ENCODE measurements at regions not wholly inside any gene's neighbourhood (a gene's known extent, or its start where the extent isn't known, plus 50 kb on each side); places are given as distances from the start of the nearest gene placed in this dataset.

DNA sequence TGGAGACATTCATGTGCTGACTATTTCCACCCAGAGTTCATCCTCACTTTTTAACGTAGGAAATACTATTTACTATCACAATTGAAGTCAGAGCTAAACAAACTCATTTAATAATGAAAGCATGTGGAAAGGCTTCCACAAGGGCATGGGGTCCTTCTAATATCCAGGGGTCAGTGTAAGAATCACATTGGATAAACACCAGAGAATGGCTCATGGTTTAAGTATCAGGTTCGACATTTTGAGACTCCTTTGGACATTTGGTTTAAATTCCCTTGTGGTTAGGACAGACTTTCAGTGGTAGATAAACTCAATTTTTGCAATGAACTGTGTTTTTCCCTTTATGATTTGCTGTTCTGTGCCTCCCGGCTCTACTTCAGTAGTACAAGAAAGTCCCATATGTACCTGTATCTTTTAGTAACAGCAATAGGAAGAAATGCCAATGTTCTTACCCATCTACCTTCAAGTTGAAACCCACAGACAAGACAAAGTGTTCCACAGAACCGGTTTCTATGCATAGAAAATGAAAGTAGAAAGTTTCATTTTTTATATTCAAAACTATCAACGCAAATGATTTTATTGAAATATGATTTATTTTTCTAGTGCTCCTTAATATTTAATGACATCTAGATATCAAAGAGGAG, 589.0 kb upstream of the FAM241A start:
- DNase-seq (ENCODE audit: low read depth in 3 of 3, low spot score in 1 of 3) = no peak

GRCh38 chr4:111556851-111557250, 588.4 kb upstream of the FAM241A start:
- no peak for DNase-seq (ENCODE audit: low read depth in 3 of 3, low spot score in 1 of 3)

GRCh38 chr4:111562826-111563225, 582.4 kb upstream of the FAM241A start:
- DNase-seq (ENCODE audit: low read depth in 3 of 3, low spot score in 1 of 3) = no peak

- DNase-seq (ENCODE audit: low read depth in 3 of 3, low spot score in 1 of 3) = no peak
Observed at GRCh38 chr4:111572470-111572869, 572.8 kb upstream of the FAM241A start.

GRCh38 chr4:111573386-111573785, 571.9 kb upstream of the FAM241A start:
- DNase-seq (ENCODE audit: low read depth in 3 of 3, low spot score in 1 of 3) = no peak

- DNase-seq (ENCODE audit: low read depth in 3 of 3, low spot score in 1 of 3) = no peak
Observed at GRCh38 chr4:111579767-111580166, 565.5 kb upstream of the FAM241A start.

DNA sequence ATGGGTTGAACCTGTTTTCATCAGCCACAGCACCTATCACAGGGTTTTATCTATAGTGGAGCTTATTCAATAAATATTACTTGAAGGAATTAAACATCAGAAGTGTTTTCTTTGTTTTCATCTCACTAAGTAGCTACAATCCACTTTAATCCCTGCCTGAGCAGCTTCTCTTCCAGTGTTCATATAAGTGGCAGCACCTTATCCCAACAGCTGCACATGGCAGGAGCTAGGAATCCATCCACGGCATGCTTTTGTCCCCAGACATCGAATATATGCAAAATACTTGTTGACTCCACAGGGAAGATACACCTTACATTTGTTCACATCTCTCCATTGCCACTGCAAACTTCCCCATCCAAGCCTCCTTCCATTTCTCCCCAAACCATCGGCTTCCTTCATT, 549.8 kb upstream of the FAM241A start:
- DNase-seq (ENCODE audit: low read depth in 3 of 3, low spot score in 1 of 3) = no peak

DNA sequence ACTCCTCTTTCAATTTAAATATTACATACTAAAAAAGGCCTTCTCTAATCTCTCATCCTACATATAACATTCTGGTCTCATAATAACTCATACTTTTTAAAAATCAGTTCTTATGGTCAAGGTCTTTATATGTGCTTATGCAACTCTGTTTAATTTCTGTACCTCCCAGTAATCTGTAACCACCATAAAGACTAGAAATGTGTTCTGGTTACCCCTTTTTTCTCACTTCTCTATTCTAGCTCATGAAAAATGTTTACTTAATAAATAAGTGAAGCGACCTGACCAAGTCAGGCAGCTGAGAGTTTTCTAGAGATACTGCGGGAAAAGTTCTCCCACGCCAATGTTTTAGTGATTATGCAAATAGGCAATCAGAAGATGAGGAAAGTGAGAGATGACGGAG, 548.8 kb upstream of the FAM241A start:
- DNase-seq (ENCODE audit: low read depth in 3 of 3, low spot score in 1 of 3) = no peak

GRCh38 chr4:111601671-111602070, 543.6 kb upstream of the FAM241A start:
- no peak for DNase-seq (ENCODE audit: low read depth in 3 of 3, low spot score in 1 of 3)

DNA sequence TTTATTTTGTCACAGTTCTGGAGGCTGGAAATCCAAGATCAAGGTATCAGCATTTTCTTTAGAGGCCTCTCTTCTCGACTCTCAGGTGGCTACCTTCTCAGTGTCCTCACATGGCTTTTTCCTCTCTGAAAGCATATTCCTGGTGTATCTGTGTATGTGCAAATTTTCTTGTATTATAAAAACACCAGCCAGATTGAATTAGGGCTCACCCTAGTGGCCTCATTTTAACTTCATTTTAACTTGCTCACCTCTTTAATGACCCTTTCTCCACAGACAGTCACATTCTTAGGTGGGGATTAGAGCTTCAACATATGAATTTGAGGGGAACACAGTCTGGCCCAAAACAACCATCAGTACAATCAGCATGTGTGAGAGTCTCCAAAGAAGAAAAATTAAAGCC, 542.4 kb upstream of the FAM241A start:
- no peak for DNase-seq (ENCODE audit: low read depth in 3 of 3, low spot score in 1 of 3)

DNA sequence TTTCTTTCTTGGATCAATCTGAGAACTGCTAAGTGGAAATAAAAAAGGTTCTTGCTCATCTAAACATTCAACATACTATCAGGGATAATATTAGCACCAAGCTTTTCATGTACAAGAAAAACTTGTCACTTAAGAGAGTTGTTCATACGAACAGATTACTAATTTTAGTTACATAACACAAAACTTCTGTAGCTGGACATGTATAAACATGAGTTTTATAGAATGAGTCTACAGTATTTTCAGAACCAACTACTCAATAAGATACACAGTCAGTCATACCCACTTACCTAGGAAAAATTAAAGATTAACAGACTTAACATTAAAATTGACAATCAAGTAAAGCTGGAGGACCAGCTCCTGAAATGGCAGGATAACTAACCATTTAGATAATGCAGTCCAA, 540.1 kb upstream of the FAM241A start:
- no peak for DNase-seq (ENCODE audit: low read depth in 3 of 3, low spot score in 1 of 3)

DNA sequence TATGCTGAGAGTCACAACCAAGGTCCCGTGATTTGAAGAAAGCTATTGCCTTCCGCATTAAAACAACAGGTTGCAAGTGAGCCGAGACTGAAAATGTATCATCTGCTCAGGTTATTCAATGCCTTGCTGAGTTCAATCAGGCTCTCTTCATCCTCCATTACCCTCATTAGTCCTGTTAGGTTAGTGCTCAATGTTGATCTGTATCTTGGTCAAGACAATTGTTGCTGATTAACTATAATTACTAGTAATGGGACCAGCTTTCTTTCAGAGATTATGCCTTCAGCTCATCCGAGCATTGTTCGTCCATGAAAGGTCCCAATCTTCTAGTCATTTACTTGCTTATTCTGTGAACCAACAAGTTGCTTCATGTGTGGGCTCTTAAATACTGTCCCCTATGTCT, 534.6 kb upstream of the FAM241A start:
- DNase-seq (ENCODE audit: low read depth in 3 of 3, low spot score in 1 of 3) = no peak

DNA sequence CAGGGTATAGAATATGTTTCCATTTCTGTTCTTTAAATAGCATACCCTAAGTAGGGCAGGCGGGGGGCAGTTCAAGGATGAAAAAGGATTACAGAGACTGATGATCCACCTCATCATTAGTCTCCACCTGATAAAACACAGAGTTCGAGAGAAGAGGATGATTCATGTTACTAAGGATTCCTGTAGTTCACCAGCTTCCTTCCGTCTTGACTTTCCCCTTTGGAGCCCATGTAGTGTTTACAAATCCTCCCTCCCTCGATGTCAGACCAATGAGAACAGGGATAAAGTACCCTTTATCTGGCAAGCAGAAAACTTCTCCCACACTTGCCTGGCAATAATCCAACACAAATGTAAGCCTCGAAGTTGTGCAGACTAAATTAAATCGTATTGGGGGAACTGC, 526.3 kb upstream of the FAM241A start:
- DNase-seq (ENCODE audit: low read depth in 3 of 3, low spot score in 1 of 3) = no peak

- no peak for DNase-seq (ENCODE audit: low read depth in 3 of 3, low spot score in 1 of 3)
Observed at GRCh38 chr4:111628437-111628836, 516.8 kb upstream of the FAM241A start.

- no peak for DNase-seq (ENCODE audit: low read depth in 3 of 3, low spot score in 1 of 3)
Observed at GRCh38 chr4:111630705-111631104, 514.5 kb upstream of the FAM241A start.

DNA sequence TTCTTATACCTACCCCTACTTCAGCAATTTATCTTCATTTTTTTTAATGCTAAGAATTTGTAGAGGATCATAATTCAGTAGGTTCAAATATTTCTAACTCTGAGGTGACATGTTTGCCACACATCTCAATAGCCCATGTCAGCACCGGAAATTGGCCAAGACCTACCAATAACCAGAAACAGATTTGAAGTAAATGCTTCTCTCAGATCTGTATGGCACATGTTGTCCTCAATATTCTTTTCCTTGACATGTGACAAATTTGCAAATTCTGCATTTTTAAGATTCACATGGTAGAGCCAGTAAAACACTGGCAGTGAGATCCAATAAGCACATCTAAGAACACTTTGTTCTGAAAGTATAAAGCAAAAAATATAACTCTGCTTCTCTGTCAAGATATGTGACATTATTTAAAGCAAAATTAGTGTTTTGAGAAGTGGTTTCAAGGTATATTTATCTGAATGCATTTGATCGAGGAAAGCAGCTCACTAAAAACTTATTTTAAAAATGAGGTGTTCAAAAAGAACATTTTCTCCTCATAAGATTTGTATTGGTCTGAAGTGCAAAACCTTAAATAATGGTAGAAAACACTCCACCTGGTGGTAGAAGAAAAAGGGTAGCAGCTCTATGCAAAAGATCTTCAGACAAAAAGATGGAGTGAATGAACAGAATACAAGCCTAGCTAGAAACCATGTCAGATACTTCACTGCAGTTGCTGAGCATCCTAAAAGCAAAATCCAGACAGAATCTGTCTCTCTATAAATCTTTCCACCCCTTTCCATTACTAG, 513.8 kb upstream of the FAM241A start:
- no peak for DNase-seq (ENCODE audit: low read depth in 3 of 3, low spot score in 1 of 3)

DNA sequence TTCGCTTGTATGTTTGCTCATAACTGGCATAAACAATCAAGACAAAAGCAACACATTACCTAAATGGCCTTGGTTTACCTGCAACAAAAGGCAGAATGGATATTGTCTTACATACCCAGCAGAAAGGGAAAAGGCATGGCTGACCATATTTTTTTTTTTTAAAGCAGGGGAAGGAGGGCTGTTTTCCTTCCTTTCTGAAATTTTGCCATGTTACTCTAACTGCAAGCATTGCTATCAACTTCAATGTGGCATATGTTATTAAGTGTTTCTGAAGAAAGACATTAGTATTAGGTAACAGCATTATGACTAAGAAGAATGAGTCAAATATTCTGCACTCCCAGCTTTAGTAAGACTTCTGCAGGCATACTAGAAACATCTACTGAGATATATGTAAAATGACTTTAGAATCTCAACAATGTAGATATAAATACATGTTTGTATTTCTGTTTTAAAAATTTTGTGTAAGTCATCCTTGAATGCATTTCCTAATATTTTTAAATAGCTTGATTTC, 512.6 kb upstream of the FAM241A start:
- no peak for DNase-seq (ENCODE audit: low read depth in 3 of 3, low spot score in 1 of 3)

GRCh38 chr4:111633663-111634266, 511.5 kb upstream of the FAM241A start:
- no peak for DNase-seq (ENCODE audit: low read depth in 3 of 3, low spot score in 1 of 3)

- no peak for DNase-seq (ENCODE audit: low read depth in 3 of 3, low spot score in 1 of 3)
Observed at GRCh38 chr4:111635646-111636045, 509.6 kb upstream of the FAM241A start.

DNA sequence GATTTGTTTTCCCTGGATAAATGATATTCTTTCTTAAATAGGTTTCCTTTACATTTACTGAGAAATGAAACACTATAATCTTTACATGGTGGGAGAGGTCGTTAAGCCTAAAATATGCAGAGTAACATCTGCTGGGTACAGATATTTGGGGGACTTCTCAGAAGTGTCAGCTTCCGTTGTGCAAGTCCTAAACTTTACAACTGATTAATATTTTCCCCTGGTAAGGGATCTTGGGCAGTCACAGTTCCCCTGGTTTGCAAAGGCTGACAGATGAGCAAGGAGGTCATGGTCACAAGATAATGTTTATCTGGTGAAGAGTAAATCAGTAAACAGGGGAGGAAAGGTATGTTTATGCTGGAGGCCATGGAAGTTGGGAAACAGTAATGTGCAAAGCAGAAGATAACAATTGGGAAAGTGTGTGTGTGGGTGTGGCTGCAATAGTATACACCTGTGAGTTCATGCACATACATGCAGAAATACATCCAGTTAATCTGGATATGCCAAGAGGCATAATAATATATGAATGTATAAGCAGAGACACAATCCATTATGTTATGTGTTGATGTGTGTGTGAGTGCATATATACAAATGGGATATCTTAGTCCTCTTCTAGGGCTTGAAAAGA, 508.2 kb upstream of the FAM241A start:
- no peak for DNase-seq (ENCODE audit: low read depth in 3 of 3, low spot score in 1 of 3)

- DNase-seq (ENCODE audit: low read depth in 3 of 3, low spot score in 1 of 3) = no peak
Observed at GRCh38 chr4:111639120-111639690, 506.0 kb upstream of the FAM241A start.
